HG03045 (cell line): ENCODE measurements at regions not wholly inside any gene's neighbourhood (a gene's known extent, or its start where the extent isn't known, plus 50 kb on each side); places are given as distances from the start of the nearest gene placed in this dataset.

ENCODE experiments used
- ATAC-seq: cut with Tn5 transposase; IDR thresholded peaks from one replicate; pipeline ENCODE4 v1.9.1; 2021; ENCODE audit warnings: mild to moderate bottlenecking, moderate library complexity; ENCODE audit not compliant: unreplicated experiment

- ATAC-seq = no peak
These were observed 442.7 kb upstream of the FLRT2 start for GRCh38 chr14:85087201-85087600.

- no peak for ATAC-seq
These were observed 441.8 kb upstream of the FLRT2 start for GRCh38 chr14:85088192-85088591.

GRCh38 chr14:85090681-85091080, 439.3 kb upstream of the FLRT2 start:
- no peak for ATAC-seq

- no peak for ATAC-seq
These were observed 436.2 kb upstream of the FLRT2 start for GRCh38 chr14:85093631-85094330.

- ATAC-seq = no peak
These were observed 427.4 kb upstream of the FLRT2 start for GRCh38 chr14:85102591-85102990.

GRCh38 chr14:85106506-85106905, 423.4 kb upstream of the FLRT2 start:
- no peak for ATAC-seq

GRCh38 chr14:85112762-85113161, 417.2 kb upstream of the FLRT2 start:
- ATAC-seq = no peak

GRCh38 chr14:85115921-85116320, 414.0 kb upstream of the FLRT2 start:
- no peak for ATAC-seq

GRCh38 chr14:85118274-85118673, 411.7 kb upstream of the FLRT2 start:
- ATAC-seq = no peak

GRCh38 chr14:85122690-85123089, 407.3 kb upstream of the FLRT2 start:
- no peak for ATAC-seq

- ATAC-seq = no peak
These were observed 406.2 kb upstream of the FLRT2 start for GRCh38 chr14:85123755-85124154.

GRCh38 chr14:85124631-85125290, 405.2 kb upstream of the FLRT2 start:
- no peak for ATAC-seq

GRCh38 chr14:85125291-85125670, 404.7 kb upstream of the FLRT2 start:
- no peak for ATAC-seq

- no peak for ATAC-seq
These were observed 400.0 kb upstream of the FLRT2 start for GRCh38 chr14:85129921-85130320.

- no peak for ATAC-seq
These were observed 398.6 kb upstream of the FLRT2 start for GRCh38 chr14:85131226-85131922.

- no peak for ATAC-seq
These were observed 387.0 kb upstream of the FLRT2 start for GRCh38 chr14:85142982-85143381.

GRCh38 chr14:85146779-85147178, 383.2 kb upstream of the FLRT2 start:
- ATAC-seq = no peak

- ATAC-seq = no peak
These were observed 379.8 kb upstream of the FLRT2 start for GRCh38 chr14:85150166-85150565.

GRCh38 chr14:85154714-85155113, 375.2 kb upstream of the FLRT2 start:
- no peak for ATAC-seq

- no peak for ATAC-seq
These were observed 373.6 kb upstream of the FLRT2 start for GRCh38 chr14:85156319-85156718.

GRCh38 chr14:85159726-85160125, 370.2 kb upstream of the FLRT2 start:
- ATAC-seq = no peak

GRCh38 chr14:85165094-85165493, 364.9 kb upstream of the FLRT2 start:
- ATAC-seq = no peak
